GM08714 (cell line): ENCODE measurements at regions not wholly inside any gene's neighbourhood (a gene's known extent, or its start where the extent isn't known, plus 50 kb on each side); places are given as distances from the start of the nearest gene placed in this dataset.

Source experiments
- H3K4me3 ChIP-seq: fragments of 200-500 bp; sonication (Bioruptor generic); 2 replicates; pipeline ENCODE4 v1.5.1; 2014; ENCODE audit warnings: mild to moderate bottlenecking, low read length, inconsistent platforms
- ZNF274 ChIP-seq: IDR thresholded peaks from 2 replicates; pipeline ENCODE4 v1.6.1; 2012; ENCODE audit warnings: mild to moderate bottlenecking, low read depth, low read length

DNA sequence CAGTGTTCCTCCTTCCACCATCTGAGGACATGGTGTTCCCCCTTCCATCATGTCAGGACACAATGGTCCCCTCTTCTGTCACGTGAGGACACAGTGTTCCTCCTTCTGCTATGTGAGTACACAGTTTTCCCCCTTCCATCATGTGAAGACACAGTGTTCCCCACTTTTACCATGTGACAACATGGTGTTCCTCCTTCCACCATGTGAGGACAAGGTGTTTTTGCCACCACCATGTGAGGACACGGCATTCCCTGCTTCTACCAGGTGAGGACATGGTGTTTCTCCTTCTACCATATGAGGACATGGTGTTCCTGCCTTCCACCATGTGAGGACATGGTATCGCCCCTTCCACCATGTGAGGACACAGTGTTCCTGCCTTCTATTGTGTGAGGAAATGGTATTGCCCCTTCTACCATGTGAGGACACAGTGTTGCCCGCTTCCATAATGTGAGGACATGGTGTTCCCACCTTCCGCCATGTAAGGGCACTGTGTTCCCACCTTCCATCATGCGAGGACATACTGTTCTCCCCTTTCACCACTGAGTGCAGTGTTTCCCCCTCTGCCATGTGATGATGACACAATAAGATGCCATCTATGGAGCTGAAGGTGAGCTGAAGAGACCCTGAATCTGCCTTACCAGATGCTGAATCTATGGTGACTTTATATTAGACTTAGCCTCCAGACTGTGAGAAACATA lies 132.3 kb downstream of the FCRL5 start:
- TF ChIP-seq ZNF274 = no peak
- H3K4me3 ChIP-seq = no peak overlapping the region

DNA sequence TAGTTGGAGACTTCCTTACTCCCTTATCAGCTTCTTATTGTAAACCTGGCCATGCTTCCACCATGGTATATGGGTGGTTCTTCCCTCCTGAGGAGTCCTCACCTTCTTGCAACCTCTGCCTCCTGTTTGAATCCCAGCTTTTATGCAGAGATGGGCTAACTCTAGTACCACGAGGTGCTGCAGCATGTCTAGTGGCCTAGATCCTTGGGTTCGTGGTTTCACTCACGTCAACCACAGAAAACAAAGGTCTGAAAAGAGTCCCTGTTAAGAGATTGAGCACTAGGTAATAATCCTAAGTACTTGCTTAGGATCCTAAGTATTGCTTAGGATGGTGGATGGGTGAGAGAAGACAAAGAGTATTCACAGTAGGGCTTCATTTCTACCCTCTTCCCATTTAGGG lies 133.7 kb downstream of the FCRL5 start:
- H3K4me3 ChIP-seq = no peak overlapping the region
- no peak for TF ChIP-seq ZNF274

- H3K4me3 ChIP-seq = no peak overlapping the region
- TF ChIP-seq ZNF274 = no peak
Measured at GRCh38 chr1:157418231-157418630, 134.1 kb downstream of the FCRL5 start.

GRCh38 chr1:157415661-157416060 lies 136.7 kb downstream of the FCRL5 start:
- no peak overlapping the region for H3K4me3 ChIP-seq

GRCh38 chr1:157412308-157412707 lies 140.0 kb downstream of the FCRL5 start:
- no peak overlapping the region for H3K4me3 ChIP-seq
- TF ChIP-seq ZNF274 = no peak

More at GRCh38 chr1:157415661-157416060, 136.7 kb downstream of the FCRL5 start:
- no peak for TF ChIP-seq ZNF274

DNA sequence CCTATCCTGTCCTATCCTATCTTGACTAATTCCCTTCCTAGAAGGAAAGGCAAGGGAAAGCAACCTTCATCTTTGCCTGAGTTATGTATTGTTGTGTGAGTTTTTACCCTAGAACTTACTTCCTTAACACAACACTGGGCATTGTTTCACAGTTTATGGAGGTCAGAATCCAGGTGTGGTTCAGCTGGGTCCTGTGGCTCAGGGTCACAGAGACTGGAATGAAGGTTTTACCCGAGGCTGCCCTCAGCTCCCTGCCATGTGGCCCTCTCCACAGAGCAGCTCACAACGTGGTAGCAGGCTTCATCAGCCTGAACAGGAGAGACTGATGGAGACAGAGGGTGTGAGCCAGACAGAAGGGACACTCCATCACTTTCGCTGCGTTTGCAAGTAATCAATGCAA lies 140.5 kb downstream of the FCRL5 start:
- no peak overlapping the region for H3K4me3 ChIP-seq
- TF ChIP-seq ZNF274 = no peak

DNA sequence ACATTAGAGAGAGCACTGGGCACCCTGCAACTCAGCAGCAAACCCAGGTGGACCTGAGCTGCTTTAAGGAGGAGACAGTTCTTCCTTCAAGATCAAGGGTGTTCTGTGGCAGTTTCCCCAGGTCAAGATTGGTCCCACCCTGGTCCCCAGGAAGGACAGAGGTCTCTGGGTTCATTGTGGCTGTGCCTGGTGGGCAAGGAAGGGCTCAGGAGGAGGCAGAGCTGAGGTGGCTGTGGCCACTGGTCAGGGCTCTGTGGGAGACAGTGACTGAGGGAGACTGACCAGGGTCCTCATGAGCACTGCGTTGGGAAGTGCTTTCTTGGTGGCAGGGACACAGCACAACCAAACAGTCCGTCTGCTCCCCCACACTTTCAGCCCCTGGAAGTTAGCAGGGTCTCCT lies 141.3 kb downstream of the FCRL5 start:
- no peak for TF ChIP-seq ZNF274
- H3K4me3 ChIP-seq = no peak overlapping the region

DNA sequence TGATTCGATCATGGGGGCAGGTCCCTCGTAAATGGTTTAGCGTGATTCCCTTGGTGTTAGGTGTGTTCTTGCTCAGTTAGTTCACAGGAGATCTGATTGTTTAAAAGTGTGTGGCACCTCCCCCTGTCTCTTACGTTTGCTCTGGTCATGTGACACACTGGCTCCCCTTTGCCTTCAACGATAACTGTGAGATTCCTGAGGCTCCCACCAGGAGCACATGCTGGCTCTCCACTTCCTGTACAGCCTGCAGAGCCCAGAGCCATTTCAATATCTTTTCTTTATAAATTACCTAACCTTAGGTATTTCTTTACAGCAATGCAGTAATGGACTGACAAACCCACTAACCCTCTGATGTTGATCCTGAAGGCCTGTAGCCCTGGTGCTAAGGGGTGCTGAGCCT lies 141.9 kb downstream of the FCRL5 start:
- no peak for TF ChIP-seq ZNF274
- no peak overlapping the region for H3K4me3 ChIP-seq

DNA sequence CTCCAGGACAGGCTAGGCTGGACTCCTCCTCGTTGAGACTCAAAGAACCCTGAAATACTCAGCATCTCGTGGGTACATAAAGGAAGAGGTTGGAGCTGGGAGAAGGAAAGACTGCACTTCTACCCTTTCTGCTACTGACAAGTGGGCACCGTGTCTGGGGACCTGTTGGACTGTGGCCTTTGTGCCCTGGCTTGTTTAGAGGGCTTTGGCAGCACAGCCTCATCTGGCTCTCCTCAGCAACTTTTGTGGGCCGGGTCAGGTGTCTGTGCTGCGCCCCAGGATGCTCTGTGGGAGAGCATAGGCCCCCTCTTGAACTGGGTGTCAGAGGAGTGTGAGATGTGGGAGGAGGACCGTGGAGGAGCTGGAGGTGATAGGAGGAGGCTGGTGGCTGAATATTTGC lies 142.4 kb downstream of the FCRL5 start:
- TF ChIP-seq ZNF274 = no peak
- H3K4me3 ChIP-seq = no peak overlapping the region

DNA sequence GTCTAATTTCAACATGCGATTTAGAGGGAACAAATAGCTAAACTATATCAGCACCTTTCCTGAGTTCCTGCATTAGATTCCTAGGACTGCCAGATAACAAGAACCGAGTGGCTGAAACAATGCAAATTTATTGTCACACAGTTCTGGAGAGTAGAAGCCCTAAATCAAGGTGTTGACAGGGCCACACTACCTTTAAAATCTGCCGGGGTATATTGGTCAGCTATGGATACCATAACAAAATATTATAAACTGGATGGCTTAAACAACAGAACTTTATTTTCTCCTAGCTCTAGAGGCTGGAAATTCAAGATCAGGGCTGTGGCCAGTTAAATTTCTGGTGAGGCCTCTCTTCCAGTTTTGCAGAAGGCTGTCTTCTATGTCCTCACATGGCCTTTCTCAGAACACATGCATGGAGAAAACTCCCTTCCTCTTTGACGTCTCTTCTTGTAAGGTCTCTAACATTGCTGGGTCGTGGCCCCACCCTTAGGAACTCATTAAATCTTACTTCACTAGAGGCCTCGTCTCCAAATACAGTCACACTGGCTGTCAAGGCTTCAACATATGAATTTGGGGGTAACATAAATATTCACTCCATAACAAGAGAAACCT lies 144.3 kb downstream of the FCRL5 start:
- TF ChIP-seq ZNF274 = no peak
- no peak overlapping the region for H3K4me3 ChIP-seq

DNA sequence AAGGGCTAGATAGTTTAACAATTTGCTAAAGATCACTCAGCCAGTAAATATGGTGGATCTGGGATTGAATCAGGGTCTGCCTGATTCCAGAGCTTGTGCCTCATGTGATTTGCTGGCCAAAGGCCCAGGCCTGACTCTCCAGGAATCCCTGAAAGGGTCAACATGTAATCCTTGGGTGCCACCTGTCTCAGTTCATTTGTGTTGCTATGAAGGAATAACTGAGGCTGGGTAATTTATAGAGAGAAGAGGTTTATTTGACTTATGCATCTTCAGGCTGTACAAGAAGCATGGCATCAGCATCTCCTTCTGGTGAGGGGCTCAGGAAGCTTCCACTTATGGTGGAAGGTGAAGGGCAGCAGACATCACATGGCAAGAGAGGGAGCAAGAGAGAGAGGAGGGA lies 144.9 kb downstream of the FCRL5 start:
- no peak overlapping the region for H3K4me3 ChIP-seq
- no peak for TF ChIP-seq ZNF274

- H3K4me3 ChIP-seq = no peak overlapping the region
- TF ChIP-seq ZNF274 = no peak
Measured at GRCh38 chr1:157405662-157406061, 146.7 kb downstream of the FCRL5 start.

DNA sequence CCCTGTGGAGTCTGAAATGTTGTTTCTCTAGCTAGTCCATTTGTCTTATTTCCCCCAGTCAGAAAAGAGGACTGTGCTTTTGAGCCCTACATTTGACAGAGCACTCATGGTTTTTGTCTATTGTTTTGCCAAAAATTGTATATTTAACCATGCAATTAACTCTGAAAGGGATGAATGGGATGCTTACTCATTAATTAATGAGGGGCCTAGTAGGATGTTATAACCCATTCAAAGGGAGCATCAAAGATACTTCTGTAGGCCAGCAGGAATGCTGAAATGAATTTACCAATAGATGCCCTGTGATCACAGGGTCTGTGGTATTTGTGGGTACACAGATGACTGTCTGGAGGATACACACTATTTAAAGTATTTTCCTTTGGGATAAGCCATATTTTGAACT lies 147.7 kb downstream of the FCRL5 start:
- H3K4me3 ChIP-seq = no peak overlapping the region
- TF ChIP-seq ZNF274 = no peak

- no peak overlapping the region for H3K4me3 ChIP-seq
- no peak for TF ChIP-seq ZNF274
Measured at GRCh38 chr1:157404063-157404501, 148.2 kb downstream of the FCRL5 start.

GRCh38 chr1:157403608-157404007 lies 148.7 kb downstream of the FCRL5 start:
- TF ChIP-seq ZNF274 = no peak
- H3K4me3 ChIP-seq = no peak overlapping the region

GRCh38 chr1:157403203-157403602 lies 149.1 kb downstream of the FCRL5 start:
- TF ChIP-seq ZNF274 = no peak

DNA sequence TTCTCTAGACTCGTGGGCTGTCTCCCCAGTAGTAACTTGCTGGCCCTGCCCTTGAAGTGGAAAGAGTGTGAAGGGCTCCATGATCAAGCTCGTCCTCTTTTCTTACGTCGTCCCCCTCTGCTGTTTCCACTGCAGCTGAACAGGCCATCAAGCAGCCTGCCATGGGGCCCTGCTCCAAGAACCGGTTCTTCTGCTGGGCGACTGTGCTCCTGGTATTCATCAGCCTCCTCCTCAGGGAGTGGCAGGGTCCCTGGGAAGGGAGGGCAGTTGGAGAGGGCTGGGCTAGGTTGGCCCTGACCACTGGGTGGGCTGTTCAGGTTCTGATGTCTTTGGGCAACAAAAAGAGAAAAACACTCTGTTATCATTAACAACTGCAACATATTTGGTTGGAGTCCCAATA lies 151.5 kb downstream of the FCRL5 start:
- no peak for TF ChIP-seq ZNF274

More at GRCh38 chr1:157403203-157403602, 149.1 kb downstream of the FCRL5 start:
- H3K4me3 ChIP-seq = no peak overlapping the region

More for the DNA sequence above, 151.5 kb downstream of the FCRL5 start:
- no peak overlapping the region for H3K4me3 ChIP-seq
